C4-2B (cell line): ENCODE measurements at regions not wholly inside any gene's neighbourhood (a gene's known extent, or its start where the extent isn't known, plus 50 kb on each side); places are given as distances from the start of the nearest gene placed in this dataset.

ENCODE experiments used
- CTCF ChIP-seq: fragments of 450-650 bp; conservative IDR thresholded peaks from 2 replicates; pipeline ENCODE4 v1.5.1; 2017; ENCODE audit warnings: mild to moderate bottlenecking
- ZFX ChIP-seq: fragments of 450-650 bp; IDR thresholded peaks from 2 replicates; pipeline ENCODE4 v1.6.1; 2017

- TF ChIP-seq CTCF, result no peak
- TF ChIP-seq ZFX, result no peak
Measured at GRCh38 chr2:114157057-114157385, 267.1 kb downstream of the ACTR3 start.
